ENCODE measurements at regions not wholly inside any gene's neighbourhood (a gene's known extent, or its start where the extent isn't known, plus 50 kb on each side); places are given as distances from the start of the nearest gene placed in this dataset.
"Not testable (repeated sequence)": the region's sequence is repeated elsewhere in the genome, so short reads cannot be mapped to it uniquely, and the experiment has no call there.

- DNase-seq, result no peak
These were observed 49.8 kb downstream of the ABCC12 start for GRCh38 chr16:48105976-48106375.

GRCh38 chr16:48105456-48105855 lies 50.3 kb downstream of the ABCC12 start:
- DNase-seq, result no peak

GRCh38 chr16:48103591-48103990 lies 52.2 kb downstream of the ABCC12 start:
- no peak for DNase-seq

- DNase-seq, result no peak
These were observed 53.4 kb downstream of the ABCC12 start for GRCh38 chr16:48102083-48103008.

GRCh38 chr16:48101069-48101674 lies 54.6 kb downstream of the ABCC12 start:
- no peak for DNase-seq

- DNase-seq, result no peak
These were observed 56.3 kb downstream of the ABCC12 start for GRCh38 chr16:48099455-48099854.

GRCh38 chr16:48098472-48098871 lies 57.3 kb downstream of the ABCC12 start:
- no peak for DNase-seq

- DNase-seq, result no peak
These were observed 64.7 kb downstream of the ABCC12 start for GRCh38 chr16:48091117-48091516.

GRCh38 chr16:48089053-48089792 lies 66.6 kb downstream of the ABCC12 start:
- no peak for DNase-seq

GRCh38 chr16:48087639-48088038 lies 68.2 kb downstream of the ABCC12 start:
- DNase-seq, result no peak

- DNase-seq, result no peak
These were observed 69.4 kb downstream of the ABCC12 start for GRCh38 chr16:48086422-48086821.

- no peak for DNase-seq
These were observed 70.1 kb downstream of the ABCC12 start for GRCh38 chr16:48085729-48086128.

GRCh38 chr16:48084826-48085225 lies 71.0 kb downstream of the ABCC12 start:
- no peak for DNase-seq

- no peak for DNase-seq
These were observed 73.3 kb downstream of the ABCC12 start for GRCh38 chr16:48082516-48082915.

- DNase-seq, result no peak
These were observed 74.1 kb downstream of the ABCC12 start for GRCh38 chr16:48081656-48082055.

GRCh38 chr16:48076455-48077012 lies 79.3 kb downstream of the ABCC12 start:
- DNase-seq, result no peak

- no peak for DNase-seq
These were observed 80.4 kb downstream of the ABCC12 start for GRCh38 chr16:48075398-48075797.

- no peak for DNase-seq
These were observed 88.4 kb downstream of the ABCC12 start for GRCh38 chr16:48067388-48067787.

- DNase-seq, result no peak
These were observed 90.8 kb downstream of the ABCC12 start for GRCh38 chr16:48064971-48065370.

GRCh38 chr16:48062681-48063080 lies 93.1 kb downstream of the ABCC12 start:
- no peak for DNase-seq

- no peak for DNase-seq
These were observed 95.9 kb downstream of the ABCC12 start for GRCh38 chr16:48059936-48060335.

- not testable (repeated sequence) for DNase-seq
These were observed 96.6 kb downstream of the ABCC12 start for GRCh38 chr16:48059190-48059589.

GRCh38 chr16:48057048-48057447 lies 98.7 kb downstream of the ABCC12 start:
- no peak for DNase-seq

Measured in inflammatory macrophage treated with lipopolysaccharide for 4 hours (primary cell).